ENCODE measurements at regions not wholly inside any gene's neighbourhood (a gene's known extent, or its start where the extent isn't known, plus 50 kb on each side); places are given as distances from the start of the nearest gene placed in this dataset.

GRCh38 chr4:147059064-147059731 is 113.5 kb upstream of the TTC29 start:
- intact Hi-C loops (cut with DNase I; ENCODE audit: low total_unique reads) = no loop called here
- H3K9me3 ChIP-seq = no peaks in the 10 kb centered on the region
- no peak overlapping the region for H3K4me3 ChIP-seq

GRCh38 chr4:147060151-147060931 is 114.7 kb upstream of the TTC29 start:
- Histone ChIP-seq H3K36me3 (no peaks in the 10 kb centered on the region), H3K9me3 (no peaks in the 10 kb centered on the region), H3K4me3 (no peak overlapping the region), H3K4me1 (peaks cover 0 to 20% (median 8%) of the 10 kb centered on the region in 6 donors), H3K27me3 (replicated peaks in 1 of 7) (no peaks in the 10 kb centered on the region), H3K27ac (peak overlapping the region in 2 of 8 donors; percentile 10 to 12)
- TF ChIP-seq, protein P1, sequence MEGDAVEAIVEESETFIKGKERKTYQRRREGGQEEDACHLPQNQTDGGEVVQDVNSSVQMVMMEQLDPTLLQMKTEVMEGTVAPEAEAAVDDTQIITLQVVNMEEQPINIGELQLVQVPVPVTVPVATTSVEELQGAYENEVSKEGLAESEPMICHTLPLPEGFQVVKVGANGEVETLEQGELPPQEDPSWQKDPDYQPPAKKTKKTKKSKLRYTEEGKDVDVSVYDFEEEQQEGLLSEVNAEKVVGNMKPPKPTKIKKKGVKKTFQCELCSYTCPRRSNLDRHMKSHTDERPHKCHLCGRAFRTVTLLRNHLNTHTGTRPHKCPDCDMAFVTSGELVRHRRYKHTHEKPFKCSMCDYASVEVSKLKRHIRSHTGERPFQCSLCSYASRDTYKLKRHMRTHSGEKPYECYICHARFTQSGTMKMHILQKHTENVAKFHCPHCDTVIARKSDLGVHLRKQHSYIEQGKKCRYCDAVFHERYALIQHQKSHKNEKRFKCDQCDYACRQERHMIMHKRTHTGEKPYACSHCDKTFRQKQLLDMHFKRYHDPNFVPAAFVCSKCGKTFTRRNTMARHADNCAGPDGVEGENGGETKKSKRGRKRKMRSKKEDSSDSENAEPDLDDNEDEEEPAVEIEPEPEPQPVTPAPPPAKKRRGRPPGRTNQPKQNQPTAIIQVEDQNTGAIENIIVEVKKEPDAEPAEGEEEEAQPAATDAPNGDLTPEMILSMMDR (IDR thresholded peaks at IDR 0.05 in 8 of 11, conservative IDR thresholded peaks at IDR 0.05 in 3 of 11) = no peak
- no peak for TF ChIP-seq POLR2AphosphoS5 (IDR thresholded peaks at IDR 0.05)
- no peak for TF ChIP-seq POLR2A (IDR thresholded peaks at IDR 0.05)
- intact Hi-C loops (cut with DNase I; ENCODE audit: low total_unique reads) = no loop called here
- DNase-seq = no peak
- WGBS, 5 donors = 53 to 69% (median 67%) methylated on average over 4 of the region's 4 CpGs

More at GRCh38 chr4:147059064-147059731, 113.5 kb upstream of the TTC29 start:
- Histone ChIP-seq H3K27ac (peak overlapping the region in 2 of 8 donors; percentile 32 to 37), H3K36me3 (no peaks in the 10 kb centered on the region), H3K4me1 (peaks cover 0 to 20% (median 8%) of the 10 kb centered on the region in 6 donors), H3K27me3 (replicated peaks in 1 of 7) (no peaks in the 10 kb centered on the region)
- 81 to 87% (median 83%) methylated on average over 6 of the region's 6 CpGs for WGBS, 5 donors
- DNase-seq = no peak
- TF ChIP-seq, protein P1 (IDR thresholded peaks at IDR 0.05 in 8 of 11, conservative IDR thresholded peaks at IDR 0.05 in 3 of 11) = no peak
- no peak for TF ChIP-seq POLR2AphosphoS5 (IDR thresholded peaks at IDR 0.05)

GRCh38 chr4:147064856-147065255 is 119.2 kb upstream of the TTC29 start:
- no peaks in the 10 kb centered on the region for H3K36me3 ChIP-seq
- 75 to 88% (median 83%) methylated on average over 5 of the region's 5 CpGs for WGBS, 5 donors
- H3K9me3 ChIP-seq = no peaks in the 10 kb centered on the region
- TF ChIP-seq POLR2AphosphoS5 (IDR thresholded peaks at IDR 0.05) (no peak), POLR2A (IDR thresholded peaks at IDR 0.05) (no peak)
- TF ChIP-seq, protein P1 (IDR thresholded peaks at IDR 0.05 in 8 of 11, conservative IDR thresholded peaks at IDR 0.05 in 3 of 11) = no peak
- intact Hi-C loops (cut with DNase I; ENCODE audit: low total_unique reads) = no loop called here
- no peak for DNase-seq
- H3K4me3 ChIP-seq = no peak overlapping the region
- H3K4me1 ChIP-seq = peaks cover 0 to 6% (median 0%) of the 10 kb centered on the region in 6 donors
- no peak overlapping the region for H3K27ac ChIP-seq
- no peaks in the 10 kb centered on the region for H3K27me3 ChIP-seq (replicated peaks in 1 of 7)

DNA sequence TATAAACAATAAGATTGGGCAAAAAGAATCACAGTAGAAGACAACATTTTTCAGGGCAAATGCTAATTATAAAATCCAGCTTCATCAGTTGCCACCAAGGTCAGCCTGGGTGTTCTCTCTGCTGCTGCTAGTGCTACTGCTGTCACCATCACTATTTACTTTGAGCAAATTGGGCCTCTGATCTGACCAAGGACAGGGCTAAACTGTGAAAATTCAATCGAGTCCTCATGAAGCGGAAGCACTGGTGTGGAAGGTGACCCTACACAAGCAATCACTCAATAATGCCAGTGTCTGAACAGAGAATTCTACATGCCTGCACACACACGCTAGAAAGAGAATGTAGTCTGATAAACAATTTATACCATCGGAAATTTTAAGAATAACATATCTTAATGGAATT is 122.9 kb upstream of the TTC29 start:
- WGBS, 5 donors = 83 to 94% (median 89%) methylated on average over 4 of the region's 4 CpGs
- Histone ChIP-seq H3K9me3 (peaks cover 0 to 12% (median 9%) of the 10 kb centered on the region in 8 donors), H3K4me1 (no peaks in the 10 kb centered on the region), H3K27ac (no peak overlapping the region), H3K4me3 (no peak overlapping the region), H3K27me3 (replicated peaks in 1 of 7) (peaks cover 0 to 4% (median 0%) of the 10 kb centered on the region in 7 donors), H3K36me3 (no peaks in the 10 kb centered on the region)
- no peak for DNase-seq
- intact Hi-C loops (cut with DNase I; ENCODE audit: low total_unique reads) = no loop called here
- no peak for TF ChIP-seq POLR2A (IDR thresholded peaks at IDR 0.05)
- no peak for TF ChIP-seq POLR2AphosphoS5 (IDR thresholded peaks at IDR 0.05)
- TF ChIP-seq, protein P1 (IDR thresholded peaks at IDR 0.05 in 8 of 11, conservative IDR thresholded peaks at IDR 0.05 in 3 of 11) = no peak
